WERI-Rb-1 (cell line): ENCODE measurements at regions not wholly inside any gene's neighbourhood (a gene's known extent, or its start where the extent isn't known, plus 50 kb on each side); places are given as distances from the start of the nearest gene placed in this dataset.

Source experiments
- DNase-seq: peaks from one replicate; pipeline ENCODE4 v3.0.0-alpha.2; 2020
- H3K27ac ChIP-seq: fragments of 250-450 bp; sonication (Bioruptor Pico); 2 replicates; pipeline ENCODE4 v1.5.1; 2020; ENCODE audit warnings: mild to moderate bottlenecking, moderate library complexity
- H3K27me3 ChIP-seq: fragments of 250-450 bp; sonication (Bioruptor Pico); 2 replicates; pipeline ENCODE4 v1.5.1; 2021; ENCODE audit warnings: mild to moderate bottlenecking, low read depth, moderate library complexity; ENCODE audit not compliant: insufficient read depth, severe bottlenecking
- H3K36me3 ChIP-seq: fragments of 250-450 bp; sonication (Bioruptor Pico); 2 replicates; pipeline ENCODE4 v1.5.1; 2020; ENCODE audit warnings: mild to moderate bottlenecking, moderate library complexity
- H3K4me3 ChIP-seq: 2 replicates; pipeline ENCODE4 v1.5.1; 2011; ENCODE audit warnings: low read depth, mild to moderate bottlenecking, control low read depth, low read length
- H3K9me3 ChIP-seq: fragments of 250-450 bp; sonication (Bioruptor Pico); 2 replicates; pipeline ENCODE4 v1.5.1; 2021; ENCODE audit warnings: mild to moderate bottlenecking, moderate library complexity; ENCODE audit not compliant: severe bottlenecking
- CTCF ChIP-seq: IDR thresholded peaks from 2 replicates; pipeline ENCODE4 v1.5.1; 2011; ENCODE audit warnings: low read depth, mild to moderate bottlenecking, control low read depth, inconsistent platforms, low read length

GRCh38 chr10:123952099-123952498 is 60.5 kb upstream of the CPXM2 start:
- no peak for DNase-seq
- Histone ChIP-seq H3K4me3 (no peak overlapping the region), H3K27me3 (peaks cover 83% of the 10 kb centered on the region), H3K9me3 (no peaks in the 10 kb centered on the region), H3K36me3 (no peaks in the 10 kb centered on the region), H3K27ac (no peak overlapping the region)
- TF ChIP-seq CTCF = no peak

- no peaks in the 10 kb centered on the region for H3K36me3 ChIP-seq
- no peak for TF ChIP-seq CTCF
- H3K27ac ChIP-seq = no peak overlapping the region
- H3K9me3 ChIP-seq = peaks cover 3% of the 10 kb centered on the region
- peaks cover 86% of the 10 kb centered on the region for H3K27me3 ChIP-seq
- DNase-seq = no peak
- H3K4me3 ChIP-seq = no peak overlapping the region
Measured at GRCh38 chr10:123948030-123948823, 56.6 kb upstream of the CPXM2 start.

- H3K27me3 ChIP-seq = peaks cover 88% of the 10 kb centered on the region
Measured at GRCh38 chr10:123945325-123945920, 53.8 kb upstream of the CPXM2 start.

GRCh38 chr10:123944661-123945060 is 53.1 kb upstream of the CPXM2 start:
- DNase-seq = no peak
- H3K36me3 ChIP-seq = no peaks in the 10 kb centered on the region
- TF ChIP-seq CTCF = no peak
- peaks cover 89% of the 10 kb centered on the region for H3K27me3 ChIP-seq
- no peak overlapping the region for H3K4me3 ChIP-seq
- H3K9me3 ChIP-seq = peaks cover 3% of the 10 kb centered on the region
- no peak overlapping the region for H3K27ac ChIP-seq

More at GRCh38 chr10:123945325-123945920, 53.8 kb upstream of the CPXM2 start:
- Histone ChIP-seq H3K36me3 (no peaks in the 10 kb centered on the region), H3K27ac (no peak overlapping the region), H3K4me3 (no peak overlapping the region), H3K9me3 (peaks cover 3% of the 10 kb centered on the region)
- DNase-seq = no peak
- no peak for TF ChIP-seq CTCF

GRCh38 chr10:123943307-123943706 is 51.7 kb upstream of the CPXM2 start:
- Histone ChIP-seq H3K9me3 (peaks cover 3% of the 10 kb centered on the region), H3K4me3 (no peak overlapping the region), H3K27ac (no peak overlapping the region), H3K27me3 (peaks cover 87% of the 10 kb centered on the region), H3K36me3 (no peaks in the 10 kb centered on the region)
- TF ChIP-seq CTCF = no peak
- no peak for DNase-seq
